ENCODE measurements at regions not wholly inside any gene's neighbourhood (a gene's known extent, or its start where the extent isn't known, plus 50 kb on each side); places are given as distances from the start of the nearest gene placed in this dataset.

- Histone ChIP-seq H3K4me1 (ENCODE audit: insufficient read depth, low read length) (peaks cover 24% of the 10 kb centered on the region), H3K9ac (ENCODE audit: insufficient read depth, low read depth, low read length) (no peak overlapping the region), H4K20me1 (ENCODE audit: insufficient read depth, low read length) (no peaks in the 10 kb centered on the region), H3K79me2 (ENCODE audit: insufficient read depth, low read length) (no peaks in the 10 kb centered on the region), H3K36me3 (replicated peaks in 1 of 2; ENCODE audit: control insufficient read depth in 1 of 2, insufficient read depth in 2 of 2, low read length in 2 of 2) (no peaks in the 10 kb centered on the region), H2AFZ (ENCODE audit: low read length) (no peak overlapping the region), H3K27ac (ENCODE audit: extremely low read length, insufficient read depth, low read length) (peak overlapping the region; percentile 52), H3K9me3 (ENCODE audit: low read length) (no peaks in the 10 kb centered on the region), H3K27me3 (ENCODE audit: control insufficient read depth in 1 of 2, insufficient read depth in 2 of 2, low read length in 2 of 2) (no peaks in the 10 kb centered on the region), H3K4me3 (replicated peaks in 1 of 3; ENCODE audit: insufficient read depth in 1 of 3, low read depth in 2 of 3, low read length in 3 of 3) (no peak overlapping the region; a peak in 1 of 6 replicates), H3K4me2 (ENCODE audit: low read depth, low read length) (peak overlapping the region; percentile 6; the same call in 1 of the 2 replicates)
- in situ Hi-C loops (cut with HindIII; ENCODE audit: extremely low pct_ligation_motif_present, low pct_unique_long_range_greater_than_20kb) (no loop called here), intact Hi-C loops (cut with micrococcal nuclease; ENCODE audit: unreplicated experiment) (no loop called here)
- no TSS peak for BruUV-seq (replicated peaks)
- WGBS (ENCODE audit: low lambda C conversion rate) = 11% methylated on average over 1 of the region's 1 CpG
- ATAC-seq (peak; percentile 60), FAIRE-seq (peak; percentile 47), DNase-seq (ENCODE audit: low spot score) (peak; percentile 83)
- ChIA-PET CTCF (ENCODE audit: low intra/inter-chr PET ratio, low total read pairs) (no interaction called here), POLR2A (interaction anchor here (0.9 kb wide), 1 partner anchor 12 kb away, joined by 3 read pairs; no protein-coding TSS in a partner anchor)
- TF ChIP-seq NAIF1 (CRISPR knock-in tag; IDR thresholded peaks at IDR 0.05; ENCODE audit: borderline replicate concordance) (no peak), CREB1 (IDR thresholded peaks at IDR 0.05) (no peak), CREB1 (CRISPR knock-in tag; IDR thresholded peaks at IDR 0.05) (no peak), ZNF652 (CRISPR knock-in tag; IDR thresholded peaks at IDR 0.05; ENCODE audit: borderline replicate concordance, low read depth) (peak; percentile 85; the same call in 1 of the 2 replicates), FOXA3 (CRISPR knock-in tag; IDR thresholded peaks at IDR 0.05) (peak; percentile 87), FOXK2 (IDR thresholded peaks at IDR 0.05) (no peak), ZNF614 (CRISPR knock-in tag; IDR thresholded peaks at IDR 0.05; ENCODE audit: borderline replicate concordance) (0 out of 2 replicates have a peak, but pooled peaks have one; percentile 28), ZNF17 (CRISPR knock-in tag; IDR thresholded peaks at IDR 0.05) (no peak), ZNF331 (CRISPR knock-in tag; IDR thresholded peaks at IDR 0.05) (peak; percentile 24; the same call in 1 of the 2 replicates), SOX13 (IDR thresholded peaks at IDR 0.05) (no peak), SOX13 (CRISPR knock-in tag; conservative IDR thresholded peaks at IDR 0.05 in 1 of 2, IDR thresholded peaks at IDR 0.05 in 1 of 2) (peak in 1 of 2 experiments; percentile 73; a peak in 2 of 4 replicates), NR2F6 (IDR thresholded peaks at IDR 0.05) (peak; percentile 92), NR2F6 (CRISPR knock-in tag; IDR thresholded peaks at IDR 0.05) (peak; percentile 82), RARA (CRISPR knock-in tag; IDR thresholded peaks at IDR 0.05) (peak; percentile 94), SMYD3 (CRISPR knock-in tag; IDR thresholded peaks at IDR 0.05) (0 out of 2 replicates have a peak, but pooled peaks have one; percentile 33), TBX2 (CRISPR knock-in tag; IDR thresholded peaks at IDR 0.05; ENCODE audit: borderline replicate concordance) (no peak), ONECUT2 (CRISPR knock-in tag; IDR thresholded peaks at IDR 0.05) (peak; percentile 72), ZNF605 (CRISPR knock-in tag; IDR thresholded peaks at IDR 0.05) (no peak), ZNF282 (IDR thresholded peaks at IDR 0.05; ENCODE audit: partially characterized antibody) (no peak), ZNF775 (CRISPR knock-in tag; IDR thresholded peaks at IDR 0.05; ENCODE audit: borderline replicate concordance) (no peak), TCF7 (IDR thresholded peaks at IDR 0.05; ENCODE audit: low read depth) (peak; percentile 42; the same call in 1 of the 2 replicates), ZNF275 (CRISPR knock-in tag; IDR thresholded peaks at IDR 0.05; ENCODE audit: borderline replicate concordance) (no peak), SATB2 (CRISPR knock-in tag; IDR thresholded peaks at IDR 0.05) (0 out of 2 replicates have a peak, but pooled peaks have one; percentile 53), ZC3H4 (CRISPR knock-in tag; IDR thresholded peaks at IDR 0.05; ENCODE audit: borderline replicate concordance) (no peak), ZSCAN9 (CRISPR knock-in tag; IDR thresholded peaks at IDR 0.05; ENCODE audit: borderline replicate concordance) (no peak), ZSCAN22 (CRISPR knock-in tag; IDR thresholded peaks at IDR 0.05) (no peak), NFE2L1 (CRISPR knock-in tag; IDR thresholded peaks at IDR 0.05; ENCODE audit: borderline replicate concordance) (no peak), KMT2A (CRISPR knock-in tag; IDR thresholded peaks at IDR 0.05) (no peak), RXRB (CRISPR knock-in tag; IDR thresholded peaks at IDR 0.05; ENCODE audit: borderline replicate concordance) (peak; percentile 79)
These were observed 155.3 kb upstream of the ANKRD55 start for GRCh38 chr5:56388229-56388985.

All from HepG2 (cell line).